Testis (tissue), 2 donors: ENCODE measurements at regions not wholly inside any gene's neighbourhood (a gene's known extent, or its start where the extent isn't known, plus 50 kb on each side); places are given as distances from the start of the nearest gene placed in this dataset.

Experiments used
- POLR2A ChIP-seq: fragments of 450-650 bp; IDR thresholded peaks from one replicate; pipeline ENCODE4 v1.6.1; 2017; ENCODE audit warnings: antibody characterized with exemption, mild to moderate bottlenecking, moderate library complexity
- TF ChIP-seq, protein P1 (sequence below), 3 experiments: fragments of 450-650 bp in 2 of 3; fragments of 200-600 bp in 1 of 3; sonication (generic) in 1 of 3; IDR thresholded peaks; one replicate each; pipeline ENCODE4 v1.5.1; 2016 to 2019; ENCODE audit warnings: antibody characterized with exemption in 3 of 3, mild to moderate bottlenecking in 2 of 3, moderate library complexity in 1 of 3

GRCh38 chr5:93311881-93312280, 269.1 kb downstream of the NR2F1-AS1 start:
- no peak for TF ChIP-seq POLR2A
- TF ChIP-seq, protein P1, sequence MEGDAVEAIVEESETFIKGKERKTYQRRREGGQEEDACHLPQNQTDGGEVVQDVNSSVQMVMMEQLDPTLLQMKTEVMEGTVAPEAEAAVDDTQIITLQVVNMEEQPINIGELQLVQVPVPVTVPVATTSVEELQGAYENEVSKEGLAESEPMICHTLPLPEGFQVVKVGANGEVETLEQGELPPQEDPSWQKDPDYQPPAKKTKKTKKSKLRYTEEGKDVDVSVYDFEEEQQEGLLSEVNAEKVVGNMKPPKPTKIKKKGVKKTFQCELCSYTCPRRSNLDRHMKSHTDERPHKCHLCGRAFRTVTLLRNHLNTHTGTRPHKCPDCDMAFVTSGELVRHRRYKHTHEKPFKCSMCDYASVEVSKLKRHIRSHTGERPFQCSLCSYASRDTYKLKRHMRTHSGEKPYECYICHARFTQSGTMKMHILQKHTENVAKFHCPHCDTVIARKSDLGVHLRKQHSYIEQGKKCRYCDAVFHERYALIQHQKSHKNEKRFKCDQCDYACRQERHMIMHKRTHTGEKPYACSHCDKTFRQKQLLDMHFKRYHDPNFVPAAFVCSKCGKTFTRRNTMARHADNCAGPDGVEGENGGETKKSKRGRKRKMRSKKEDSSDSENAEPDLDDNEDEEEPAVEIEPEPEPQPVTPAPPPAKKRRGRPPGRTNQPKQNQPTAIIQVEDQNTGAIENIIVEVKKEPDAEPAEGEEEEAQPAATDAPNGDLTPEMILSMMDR (IDR thresholded peaks at IDR 0.05) = no peak
